H9 (cell line): ENCODE measurements at regions not wholly inside any gene's neighbourhood (a gene's known extent, or its start where the extent isn't known, plus 50 kb on each side); places are given as distances from the start of the nearest gene placed in this dataset.

Source experiments
- DNase-seq: peaks from one replicate; pipeline ENCODE4 v3.0.0-alpha.2; 2017
- H2AFZ ChIP-seq: one replicate; pipeline ENCODE4 v1.6.1; 2013; ENCODE audit warnings: mild to moderate bottlenecking, low read length, control low read depth, moderate library complexity
- H2AK5ac ChIP-seq: 2 replicates; pipeline ENCODE4 v1.6.1; 2013; ENCODE audit warnings: low read length, control low read depth, mixed read lengths; ENCODE audit not compliant: insufficient read length
- H2BK120ac ChIP-seq: one replicate; pipeline ENCODE4 v1.6.1; 2013; ENCODE audit warnings: low read depth, mild to moderate bottlenecking, low read length, control low read depth, inconsistent platforms; ENCODE audit not compliant: poor library complexity, severe bottlenecking
- H2BK12ac ChIP-seq: 2 replicates; pipeline ENCODE4 v1.6.1; 2013; ENCODE audit warnings: low read length, control low read depth, mixed read lengths, low read depth; ENCODE audit not compliant: insufficient read length
- H2BK15ac ChIP-seq: 2 replicates; pipeline ENCODE4 v1.6.1; 2013; ENCODE audit warnings: low read depth, low read length, control low read depth
- H2BK20ac ChIP-seq: one replicate; pipeline ENCODE4 v1.6.1; 2013; ENCODE audit warnings: low read depth, mild to moderate bottlenecking, low read length, control low read depth, inconsistent platforms; ENCODE audit not compliant: poor library complexity, severe bottlenecking
- H2BK5ac ChIP-seq: 2 replicates; pipeline ENCODE4 v1.6.1; 2013; ENCODE audit warnings: low read length, control low read depth, mixed read lengths; ENCODE audit not compliant: insufficient read length
- H3K14ac ChIP-seq: 2 replicates; pipeline ENCODE4 v1.6.1; 2013; ENCODE audit warnings: low read length, control low read depth; ENCODE audit not compliant: insufficient read depth
- H3K18ac ChIP-seq: 2 replicates; pipeline ENCODE4 v1.6.1; 2013; ENCODE audit warnings: low read depth, mild to moderate bottlenecking, mixed read lengths, low read length, control low read depth; ENCODE audit not compliant: insufficient read length
- H3K23ac ChIP-seq: 2 replicates; pipeline ENCODE4 v1.6.1; 2013; ENCODE audit warnings: low read length, control low read depth, mixed read lengths, low read depth; ENCODE audit not compliant: insufficient read length
- H3K23me2 ChIP-seq: 2 replicates; pipeline ENCODE4 v1.6.1; 2013; ENCODE audit warnings: low read depth, mild to moderate bottlenecking, mixed read lengths, low read length, control low read depth; ENCODE audit not compliant: insufficient read length, poor library complexity, severe bottlenecking
- H3K27ac ChIP-seq: 2 replicates; pipeline ENCODE4 v1.5.1; 2013; ENCODE audit warnings: low read length, control low read depth, mixed read lengths, low read depth; ENCODE audit not compliant: insufficient read length
- H3K27me3 ChIP-seq: 2 replicates; pipeline ENCODE4 v1.6.1; 2013; ENCODE audit warnings: low read length, control low read depth, inconsistent platforms; ENCODE audit not compliant: insufficient read depth
- H3K4ac ChIP-seq: 2 replicates; pipeline ENCODE4 v1.6.1; 2013; ENCODE audit warnings: low read depth, mild to moderate bottlenecking, control low read depth, inconsistent platforms, low read length, moderate library complexity
- H3K4me1 ChIP-seq: 2 replicates; pipeline ENCODE4 v1.6.1; 2013; ENCODE audit warnings: low read length, control low read depth, inconsistent platforms; ENCODE audit not compliant: insufficient read depth
- H3K4me2 ChIP-seq: 2 replicates; pipeline ENCODE4 v1.6.1; 2013; ENCODE audit warnings: low read length, control low read depth, mixed read lengths; ENCODE audit not compliant: insufficient read length, insufficient read depth
- H3K56ac ChIP-seq: 2 replicates; pipeline ENCODE4 v1.6.1; 2013; ENCODE audit warnings: low read depth, mild to moderate bottlenecking, mixed read lengths, low read length, control low read depth; ENCODE audit not compliant: insufficient read length
- H3K79me1 ChIP-seq: 2 replicates; pipeline ENCODE4 v1.6.1; 2013; ENCODE audit warnings: low read depth, mild to moderate bottlenecking, moderate library complexity, low read length, control low read depth, inconsistent platforms; ENCODE audit not compliant: insufficient read depth, poor library complexity, severe bottlenecking
- H3K79me2 ChIP-seq: 2 replicates; pipeline ENCODE4 v1.6.1; 2013; ENCODE audit warnings: low read length, control low read depth, inconsistent platforms; ENCODE audit not compliant: insufficient read depth
- H3K9ac ChIP-seq: 2 replicates; pipeline ENCODE4 v1.6.1; 2013; ENCODE audit warnings: low read length, control low read depth, mixed read lengths; ENCODE audit not compliant: insufficient read length; ENCODE audit errors: extremely low read depth
- H3K9me3 ChIP-seq: one replicate; pipeline ENCODE4 v1.6.1; 2013; ENCODE audit warnings: low read depth, low read length, inconsistent platforms; ENCODE audit not compliant: control insufficient read depth
- H3T11ph ChIP-seq: one replicate; pipeline ENCODE4 v1.6.1; 2013; ENCODE audit warnings: mild to moderate bottlenecking, low read length, control low read depth, inconsistent platforms
- H4K20me1 ChIP-seq: one replicate; pipeline ENCODE4 v1.6.1; 2013; ENCODE audit not compliant: control insufficient read depth, insufficient read length, insufficient read depth
- H4K5ac ChIP-seq: 2 replicates; pipeline ENCODE4 v1.6.1; 2013; ENCODE audit warnings: low read depth, mild to moderate bottlenecking, mixed read lengths, low read length, control low read depth; ENCODE audit not compliant: insufficient read length
- H4K8ac ChIP-seq: replicated peaks from 2 replicates; pipeline ENCODE4 v1.6.1; 2013; ENCODE audit warnings: low read length, control low read depth, mixed read lengths, low read depth; ENCODE audit not compliant: insufficient read length
- H4K91ac ChIP-seq: 2 replicates; pipeline ENCODE4 v1.6.1; 2013; ENCODE audit warnings: low read depth, mild to moderate bottlenecking, moderate library complexity, mixed read lengths, low read length, control low read depth; ENCODE audit not compliant: insufficient read length
- H3K27ac Mint-ChIP-seq, 3 experiments: 2 replicates in 2 of 3; 3 replicates in 1 of 3; pipeline ENCODE4 v1.8.0; 2020 to 2021; ENCODE audit warnings: mixed read lengths in 3 of 3, mild to moderate bottlenecking in 1 of 3, moderate library complexity in 1 of 3
- H3K27me3 Mint-ChIP-seq: 2 replicates; pipeline ENCODE4 v1.8.0; 2021; ENCODE audit warnings: low read depth, mild to moderate bottlenecking, moderate library complexity, mixed read lengths
- H3K36me3 Mint-ChIP-seq, 3 experiments: 2 replicates in 2 of 3; 3 replicates in 1 of 3; pipeline ENCODE4 v1.8.0; 2020 to 2021; ENCODE audit warnings: low read depth in 3 of 3, mixed read lengths in 3 of 3; ENCODE audit not compliant: insufficient read depth in 1 of 3
- H3K4me1 Mint-ChIP-seq, 2 experiments: 2 replicates each; pipeline ENCODE4 v1.8.0; 2020; ENCODE audit warnings: mixed read lengths in 2 of 2
- H3K4me3 Mint-ChIP-seq, 2 experiments: 2 replicates in 1 of 2; 3 replicates in 1 of 2; pipeline ENCODE4 v1.8.0; 2020 to 2021; ENCODE audit warnings: mild to moderate bottlenecking in 2 of 2, mixed read lengths in 2 of 2, moderate library complexity in 1 of 2
- H3K9me3 Mint-ChIP-seq, 2 experiments: 2 replicates in 1 of 2; 3 replicates in 1 of 2; pipeline ENCODE4 v1.8.0; 2020; ENCODE audit warnings: mild to moderate bottlenecking in 2 of 2, mixed read lengths in 2 of 2, moderate library complexity in 1 of 2
- WGBS: extraction: QIAGEN DNeasy Blood & Tissue Kit; methylation state at CpG from one replicate; pipeline ENCODE4 v1.1.7; 2013; ENCODE audit warnings: missing lambda C conversion rate, low lambda C conversion rate, mixed read lengths; ENCODE audit not compliant: insufficient read length; ENCODE audit errors: extremely low coverage; 5-methylcytosine and 5-hydroxymethylcytosine counted together
- TF ChIP-seq, protein P1 (sequence below): fragments of 200-600 bp; sonication (generic); conservative IDR thresholded peaks from 3 replicates; pipeline ENCODE4 v1.8.0; 2021; ENCODE audit warnings: antibody characterized with exemption, mild to moderate bottlenecking

DNA sequence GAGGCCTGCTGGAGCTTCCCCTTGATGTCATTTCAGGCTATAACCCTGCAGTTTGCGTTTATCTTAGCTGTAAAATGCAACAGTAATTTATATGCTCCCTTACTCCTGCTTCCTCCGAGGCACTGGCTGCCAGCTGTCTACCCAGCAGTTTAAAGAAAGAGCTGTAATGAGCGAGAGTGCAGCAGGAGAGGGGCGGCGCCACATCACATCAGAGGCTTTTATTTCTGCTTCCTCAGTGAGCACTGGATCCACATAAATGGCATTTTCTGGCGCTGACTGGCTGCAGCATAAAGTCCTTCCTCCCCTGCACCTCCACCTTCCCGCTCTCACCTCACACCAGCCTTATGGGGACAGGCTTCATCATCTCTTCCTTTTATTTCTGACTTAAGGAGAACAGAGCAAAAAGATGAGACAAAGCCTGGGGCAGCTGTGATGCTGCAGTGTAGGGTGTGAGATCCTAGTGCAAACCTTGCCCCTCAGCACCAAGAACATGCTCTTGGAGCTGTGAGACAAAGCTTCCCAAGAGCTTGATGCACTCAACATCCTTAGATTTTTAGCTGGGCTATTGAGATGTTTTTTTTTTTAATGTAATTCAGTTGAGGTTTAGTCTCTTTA, 829.6 kb upstream of the ZNF608 start:
- Mint-ChIP-seq H3K27me3 (no peaks in the 10 kb centered on the region), H3K27ac (peak overlapping the region in 1 of 3 experiments; percentile 79; a peak in 1 of 7 replicates), H3K4me3 (peak overlapping the region in 1 of 2 experiments; percentile 52; a peak in 2 of 5 replicates), H3K36me3 (peaks cover 0 to 12% (median 3%) of the 10 kb centered on the region in 3 experiments; a peak in 4 of 7 replicates), H3K9me3 (peaks cover 3 to 10% of the 10 kb centered on the region in 2 experiments; a peak in 4 of 5 replicates), H3K4me1 (peaks cover 22 to 29% of the 10 kb centered on the region in 2 experiments)
- H3K9me3 ChIP-seq = peaks cover 9% of the 10 kb centered on the region
- H2BK5ac ChIP-seq = no peak overlapping the region
- H3K4me2 ChIP-seq = no peak overlapping the region
- H4K5ac ChIP-seq = no peak overlapping the region
- no peak overlapping the region for H2BK12ac ChIP-seq
- H2AK5ac ChIP-seq = no peak overlapping the region
- no peaks in the 10 kb centered on the region; the same call in 1 of the 2 replicates for H3K4me1 ChIP-seq
- TF ChIP-seq, protein P1, sequence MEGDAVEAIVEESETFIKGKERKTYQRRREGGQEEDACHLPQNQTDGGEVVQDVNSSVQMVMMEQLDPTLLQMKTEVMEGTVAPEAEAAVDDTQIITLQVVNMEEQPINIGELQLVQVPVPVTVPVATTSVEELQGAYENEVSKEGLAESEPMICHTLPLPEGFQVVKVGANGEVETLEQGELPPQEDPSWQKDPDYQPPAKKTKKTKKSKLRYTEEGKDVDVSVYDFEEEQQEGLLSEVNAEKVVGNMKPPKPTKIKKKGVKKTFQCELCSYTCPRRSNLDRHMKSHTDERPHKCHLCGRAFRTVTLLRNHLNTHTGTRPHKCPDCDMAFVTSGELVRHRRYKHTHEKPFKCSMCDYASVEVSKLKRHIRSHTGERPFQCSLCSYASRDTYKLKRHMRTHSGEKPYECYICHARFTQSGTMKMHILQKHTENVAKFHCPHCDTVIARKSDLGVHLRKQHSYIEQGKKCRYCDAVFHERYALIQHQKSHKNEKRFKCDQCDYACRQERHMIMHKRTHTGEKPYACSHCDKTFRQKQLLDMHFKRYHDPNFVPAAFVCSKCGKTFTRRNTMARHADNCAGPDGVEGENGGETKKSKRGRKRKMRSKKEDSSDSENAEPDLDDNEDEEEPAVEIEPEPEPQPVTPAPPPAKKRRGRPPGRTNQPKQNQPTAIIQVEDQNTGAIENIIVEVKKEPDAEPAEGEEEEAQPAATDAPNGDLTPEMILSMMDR = peak; percentile 14; the same call in 1 of the 3 replicates
- H3K9ac ChIP-seq = no peak overlapping the region
- H3K23me2 ChIP-seq = no peaks in the 10 kb centered on the region
- no peaks in the 10 kb centered on the region for H3K79me1 ChIP-seq
- peak overlapping the region; percentile 77 for H2AFZ ChIP-seq
- no peak overlapping the region for H3K56ac ChIP-seq
- H3K27me3 ChIP-seq = no peaks in the 10 kb centered on the region
- H3K79me2 ChIP-seq = no peaks in the 10 kb centered on the region
- no peak overlapping the region for H2BK15ac ChIP-seq
- no peak overlapping the region for H3K4ac ChIP-seq
- no CpG with 5 or more reads among the region's 7 CpGs for WGBS
- H3K18ac ChIP-seq = no peak overlapping the region
- H3K23ac ChIP-seq = no peak overlapping the region
- peak; percentile 48 for DNase-seq
- H3K27ac ChIP-seq = no peak overlapping the region
- H3T11ph ChIP-seq = no peak overlapping the region
- H4K8ac ChIP-seq = no peak overlapping the region
- H4K91ac ChIP-seq = no peak overlapping the region
- no peaks in the 10 kb centered on the region for H4K20me1 ChIP-seq
- no peak overlapping the region for H2BK20ac ChIP-seq
- H3K14ac ChIP-seq = no peak overlapping the region
- H2BK120ac ChIP-seq = no peak overlapping the region
